SU-DHL-6 (cell line): ENCODE measurements at regions not wholly inside any gene's neighbourhood (a gene's known extent, or its start where the extent isn't known, plus 50 kb on each side); places are given as distances from the start of the nearest gene placed in this dataset.

ENCODE experiments used
- H2AFZ ChIP-seq: fragments of 200-600 bp; sonication (generic); 2 replicates; pipeline ENCODE4 v1.6.1; 2014; ENCODE audit warnings: low read depth, mild to moderate bottlenecking, moderate library complexity, mixed read lengths, antibody characterized with exemption, low read length; ENCODE audit not compliant: severe bottlenecking
- H3F3A ChIP-seq: fragments of 200-600 bp; shearing (Covaris generic); 2 replicates; pipeline ENCODE4 v1.6.0; 2016; ENCODE audit warnings: antibody characterized with exemption, mild to moderate bottlenecking; ENCODE audit not compliant: insufficient read depth
- H3K27ac ChIP-seq: fragments of 200-600 bp; sonication (generic); 2 replicates; pipeline ENCODE4 v1.5.1; 2016; ENCODE audit warnings: low read depth, mild to moderate bottlenecking, low read length, moderate library complexity, mixed read lengths
- H3K27me3 ChIP-seq: fragments of 200-600 bp; sonication (generic), shearing (Covaris generic); 2 replicates; pipeline ENCODE4 v1.6.0; 2014; ENCODE audit warnings: mild to moderate bottlenecking, low read length
- H3K36me3 ChIP-seq: fragments of 200-600 bp; sonication (generic); 2 replicates; pipeline ENCODE4 v1.6.1; 2014; ENCODE audit warnings: mild to moderate bottlenecking, low read length, mixed read lengths
- H3K4me2 ChIP-seq: fragments of 300-600, 200-600 bp; shearing (Covaris generic), sonication (generic); 2 replicates; pipeline ENCODE4 v1.6.0; 2014; ENCODE audit warnings: low read length, low read depth, mild to moderate bottlenecking; ENCODE audit not compliant: poor library complexity, severe bottlenecking
- H3K4me3 ChIP-seq: fragments of 200-600 bp; sonication (generic); 2 replicates; pipeline ENCODE4 v1.5.1; 2014; ENCODE audit warnings: antibody characterized with exemption, low read length, mild to moderate bottlenecking, mixed read lengths; ENCODE audit not compliant: insufficient read depth, poor library complexity, severe bottlenecking
- H3K79me2 ChIP-seq: fragments of 200-600 bp; sonication (generic); 2 replicates; pipeline ENCODE4 v1.6.1; 2014; ENCODE audit warnings: mild to moderate bottlenecking, low read length, moderate library complexity; ENCODE audit not compliant: insufficient read depth
- H3K9ac ChIP-seq: fragments of 200-600 bp; sonication (generic); 2 replicates; pipeline ENCODE4 v1.7.0; 2014; ENCODE audit warnings: mild to moderate bottlenecking, low read length
- H3K9me2 ChIP-seq: fragments of 200-600 bp; sonication (generic); replicated peaks from 2 replicates; pipeline ENCODE4 v1.6.1; 2014; ENCODE audit warnings: low read length; ENCODE audit not compliant: insufficient read depth
- H3K9me3 ChIP-seq: fragments of 200-600 bp; sonication (generic); 2 replicates; pipeline ENCODE4 v1.6.1; 2014; ENCODE audit warnings: low read length, mixed read lengths; ENCODE audit not compliant: insufficient read depth
- H4K20me1 ChIP-seq: fragments of 200-600 bp; sonication (generic); 2 replicates; pipeline ENCODE4 v1.6.1; 2014; ENCODE audit warnings: low read depth, mild to moderate bottlenecking, antibody characterized with exemption, low read length, moderate library complexity, mixed read lengths
- CTCF ChIP-seq: fragments of 200-600 bp; sonication (generic); IDR thresholded peaks from one replicate; pipeline ENCODE4 v1.5.1; 2017; ENCODE audit warnings: antibody characterized with exemption, mild to moderate bottlenecking, low read length, moderate library complexity; ENCODE audit not compliant: insufficient read depth, poor library complexity, severe bottlenecking
- EZH2phosphoT487 ChIP-seq: fragments of 200-600 bp; sonication (generic), shearing (Covaris generic); conservative IDR thresholded peaks from 2 replicates; pipeline ENCODE4 v1.6.1; 2018; ENCODE audit warnings: mild to moderate bottlenecking, antibody characterized with exemption, low read length, moderate library complexity, mixed read lengths

GRCh38 chr3:106425026-106425425, 556.2 kb upstream of the CBLB start:
- Histone ChIP-seq H3K4me2 (no peak overlapping the region), H3K79me2 (no peaks in the 10 kb centered on the region), H3K9me2 (no peaks in the 10 kb centered on the region), H3K4me3 (no peak overlapping the region), H4K20me1 (no peaks in the 10 kb centered on the region), H3F3A (no peaks in the 10 kb centered on the region), H3K9ac (no peak overlapping the region), H2AFZ (no peak overlapping the region), H3K27ac (no peak overlapping the region), H3K27me3 (no peaks in the 10 kb centered on the region), H3K36me3 (no peaks in the 10 kb centered on the region), H3K9me3 (no peaks in the 10 kb centered on the region)
- no peak for TF ChIP-seq EZH2phosphoT487
- TF ChIP-seq CTCF: no peak

GRCh38 chr3:106425916-106426315, 557.1 kb upstream of the CBLB start:
- no peak overlapping the region for H3K9ac ChIP-seq
- no peaks in the 10 kb centered on the region for H3K79me2 ChIP-seq
- H3K27ac ChIP-seq: no peak overlapping the region
- H2AFZ ChIP-seq: no peak overlapping the region
- no peaks in the 10 kb centered on the region for H3K9me2 ChIP-seq
- H3K36me3 ChIP-seq: no peaks in the 10 kb centered on the region
- H3K27me3 ChIP-seq: no peaks in the 10 kb centered on the region
- TF ChIP-seq CTCF (no peak), EZH2phosphoT487 (no peak)
- H3K4me3 ChIP-seq: no peak overlapping the region
- H3K4me2 ChIP-seq: no peak overlapping the region
- no peaks in the 10 kb centered on the region for H3F3A ChIP-seq
- no peaks in the 10 kb centered on the region for H4K20me1 ChIP-seq
- H3K9me3 ChIP-seq: no peaks in the 10 kb centered on the region

- no peaks in the 10 kb centered on the region for H3K9me2 ChIP-seq
- no peak overlapping the region for H2AFZ ChIP-seq
- H3K9me3 ChIP-seq: no peaks in the 10 kb centered on the region
- no peaks in the 10 kb centered on the region for H3K27me3 ChIP-seq
- TF ChIP-seq EZH2phosphoT487: no peak
- TF ChIP-seq CTCF: no peak
- H3K27ac ChIP-seq: no peak overlapping the region
- no peaks in the 10 kb centered on the region for H3K36me3 ChIP-seq
- H4K20me1 ChIP-seq: no peaks in the 10 kb centered on the region
- no peak overlapping the region for H3K9ac ChIP-seq
- H3K4me2 ChIP-seq: no peak overlapping the region
- no peaks in the 10 kb centered on the region for H3K79me2 ChIP-seq
- no peak overlapping the region for H3K4me3 ChIP-seq
- H3F3A ChIP-seq: no peaks in the 10 kb centered on the region
Observed at GRCh38 chr3:106428565-106428994, 559.8 kb upstream of the CBLB start.
